Mammary epithelial cell (primary cell): ENCODE measurements at regions not wholly inside any gene's neighbourhood (a gene's known extent, or its start where the extent isn't known, plus 50 kb on each side); places are given as distances from the start of the nearest gene placed in this dataset.

Experiments used
- CTCF ChIP-seq, 2 donors: IDR thresholded peaks in 1 of 2; conservative IDR thresholded peaks in 1 of 2; 2 replicates each; pipeline ENCODE4 v1.5.1; 2011 to 2012; ENCODE audit warnings: inconsistent platforms in 2 of 2, low read length in 2 of 2, mild to moderate bottlenecking in 2 of 2, control low read depth in 1 of 2, low read depth in 1 of 2; ENCODE audit not compliant: insufficient read depth in 1 of 2; ENCODE audit errors: extremely low read depth in 1 of 2
- EZH2 ChIP-seq: IDR thresholded peaks from 2 replicates; pipeline ENCODE4 v1.6.1; 2012; ENCODE audit warnings: low read length, inconsistent platforms, borderline replicate concordance

DNA sequence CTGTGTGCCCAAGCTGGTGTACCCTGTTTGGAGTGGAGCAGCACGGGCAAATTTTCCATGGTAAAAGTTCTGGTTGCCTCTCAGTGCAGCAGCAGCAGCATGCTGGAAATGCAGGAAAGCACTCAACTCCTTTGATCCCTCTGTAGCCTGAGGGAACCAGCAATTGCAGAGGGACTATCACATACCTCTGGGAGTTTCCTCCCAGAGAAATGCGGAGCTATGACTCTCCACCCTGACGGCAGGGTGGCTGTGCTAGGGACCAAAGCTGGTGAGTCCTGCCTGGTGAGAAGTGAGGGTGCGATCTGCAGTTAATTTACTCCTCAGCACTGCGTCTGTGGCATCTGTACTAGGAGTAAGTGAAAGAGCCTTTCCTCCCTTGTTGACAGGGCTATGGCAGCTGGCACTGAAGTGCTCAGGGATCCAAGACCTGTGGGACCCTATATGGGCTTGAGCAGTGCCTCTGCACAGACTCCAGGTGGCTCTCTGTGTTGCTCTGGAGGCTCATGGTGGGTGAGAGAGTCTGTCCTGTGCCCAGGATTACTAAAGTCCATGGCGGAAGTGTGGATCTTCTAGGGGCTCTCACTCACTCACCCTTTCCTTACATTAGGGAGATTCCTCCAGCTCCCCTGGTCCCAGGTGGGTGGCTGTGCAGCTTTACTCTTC is 601.2 kb upstream of the TYRP1 start:
- no peak for TF ChIP-seq CTCF (conservative IDR thresholded peaks at IDR 0.05 in 1 of 2, IDR thresholded peaks at IDR 0.05 in 1 of 2; ENCODE audit: extremely low read depth in 1 of 2, insufficient read depth in 1 of 2, low read depth in 1 of 2, low read length in 2 of 2)
- no peak for TF ChIP-seq EZH2
